Loucy (cell line): ENCODE measurements at regions not wholly inside any gene's neighbourhood (a gene's known extent, or its start where the extent isn't known, plus 50 kb on each side); places are given as distances from the start of the nearest gene placed in this dataset.

ENCODE experiments used
- EZH2phosphoT487 ChIP-seq: fragments of 200-600 bp; IDR thresholded peaks from 2 replicates; pipeline ENCODE4 v1.6.1; 2018; ENCODE audit warnings: antibody characterized with exemption, mild to moderate bottlenecking, moderate library complexity, borderline replicate concordance
- TF ChIP-seq, protein P1 (sequence below): fragments of 200-600 bp; sonication (generic); conservative IDR thresholded peaks from 2 replicates; pipeline ENCODE4 v1.5.1; 2014; ENCODE audit warnings: mild to moderate bottlenecking, antibody characterized with exemption, low read length

DNA sequence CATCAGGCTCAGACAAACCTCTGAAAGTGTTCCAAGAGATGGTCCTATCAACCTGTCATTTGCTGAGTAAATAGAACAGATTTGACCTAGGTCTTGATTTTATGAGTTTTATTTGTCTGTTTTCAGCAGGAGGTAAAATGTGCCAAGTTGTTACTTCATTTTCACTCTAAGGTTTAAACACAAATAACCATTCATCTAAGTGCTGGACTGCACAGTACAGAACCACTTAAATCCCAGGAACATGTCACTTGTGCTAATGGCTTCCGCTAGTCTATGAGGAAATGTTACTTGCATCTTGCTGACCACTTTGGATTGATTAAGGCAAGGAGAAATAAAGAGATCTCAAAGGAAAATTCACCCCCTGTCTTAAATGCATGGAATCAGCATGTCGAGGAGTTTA is 660.7 kb downstream of the SMARCA1 start:
- TF ChIP-seq, protein P1, sequence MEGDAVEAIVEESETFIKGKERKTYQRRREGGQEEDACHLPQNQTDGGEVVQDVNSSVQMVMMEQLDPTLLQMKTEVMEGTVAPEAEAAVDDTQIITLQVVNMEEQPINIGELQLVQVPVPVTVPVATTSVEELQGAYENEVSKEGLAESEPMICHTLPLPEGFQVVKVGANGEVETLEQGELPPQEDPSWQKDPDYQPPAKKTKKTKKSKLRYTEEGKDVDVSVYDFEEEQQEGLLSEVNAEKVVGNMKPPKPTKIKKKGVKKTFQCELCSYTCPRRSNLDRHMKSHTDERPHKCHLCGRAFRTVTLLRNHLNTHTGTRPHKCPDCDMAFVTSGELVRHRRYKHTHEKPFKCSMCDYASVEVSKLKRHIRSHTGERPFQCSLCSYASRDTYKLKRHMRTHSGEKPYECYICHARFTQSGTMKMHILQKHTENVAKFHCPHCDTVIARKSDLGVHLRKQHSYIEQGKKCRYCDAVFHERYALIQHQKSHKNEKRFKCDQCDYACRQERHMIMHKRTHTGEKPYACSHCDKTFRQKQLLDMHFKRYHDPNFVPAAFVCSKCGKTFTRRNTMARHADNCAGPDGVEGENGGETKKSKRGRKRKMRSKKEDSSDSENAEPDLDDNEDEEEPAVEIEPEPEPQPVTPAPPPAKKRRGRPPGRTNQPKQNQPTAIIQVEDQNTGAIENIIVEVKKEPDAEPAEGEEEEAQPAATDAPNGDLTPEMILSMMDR = no peak
- no peak for TF ChIP-seq EZH2phosphoT487
